Urothelium cell line (cell line): ENCODE measurements at regions not wholly inside any gene's neighbourhood (a gene's known extent, or its start where the extent isn't known, plus 50 kb on each side); places are given as distances from the start of the nearest gene placed in this dataset.

ENCODE experiments used
- DNase-seq: peaks from one replicate; pipeline ENCODE4 v3.0.0; 2011; ENCODE audit warnings: low spot score, mixed read lengths
- FAIRE-seq: peaks from 2 replicates; lab custom pipeline; 2011; peaks lifted over from hg19 to GRCh38; lab: Jason Lieb, UNC

DNA sequence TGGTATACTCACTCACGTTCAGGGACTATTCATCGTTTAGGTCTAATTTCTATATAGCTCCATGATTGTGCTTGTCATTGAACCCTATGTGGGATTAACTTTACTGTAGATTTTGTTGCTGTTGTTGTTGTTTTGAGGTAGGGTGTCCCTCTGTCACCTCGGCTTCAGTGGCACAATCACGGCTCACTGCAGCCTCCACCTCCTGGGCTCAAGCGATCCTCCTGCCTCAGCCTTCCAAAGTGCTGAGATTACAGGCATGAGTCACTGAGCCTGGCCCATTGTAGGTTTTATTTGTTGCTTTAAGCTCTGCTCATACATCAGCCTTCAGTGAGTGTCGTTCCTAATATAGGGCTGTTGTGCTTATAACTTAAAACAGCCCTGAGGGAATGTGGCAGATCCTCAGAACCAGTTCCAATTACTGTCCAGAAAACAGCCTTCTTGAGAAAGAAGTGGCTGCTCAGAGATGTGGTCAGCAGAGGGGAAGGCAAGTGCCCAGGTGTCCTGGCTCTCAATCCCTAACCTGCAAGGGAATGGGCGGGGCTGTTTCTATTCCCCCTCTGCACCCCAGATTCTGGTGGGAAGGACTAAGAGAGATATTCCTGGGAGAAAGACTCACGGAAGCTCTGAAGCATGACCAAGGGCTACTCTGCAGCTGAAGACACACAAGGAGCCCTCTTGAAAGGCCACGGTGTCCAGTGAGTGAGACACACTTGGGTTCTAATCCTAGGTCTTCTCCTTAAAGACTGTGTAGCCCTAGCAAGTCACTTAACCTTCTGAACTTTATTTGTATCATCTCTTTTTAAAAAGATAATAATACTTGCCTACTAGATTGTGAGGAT, 79.6 kb upstream of the LCLAT1 start:
- FAIRE-seq = no peak
- no peak for DNase-seq

GRCh38 chr2:30368258-30368657, 78.8 kb upstream of the LCLAT1 start:
- FAIRE-seq (peak; percentile 90), DNase-seq (peak; percentile 55)

GRCh38 chr2:30371028-30371689, 75.9 kb upstream of the LCLAT1 start:
- DNase-seq (no peak), FAIRE-seq (no peak)

- FAIRE-seq (no peak), DNase-seq (no peak)
These were observed 75.2 kb upstream of the LCLAT1 start for GRCh38 chr2:30371772-30372373.

DNA sequence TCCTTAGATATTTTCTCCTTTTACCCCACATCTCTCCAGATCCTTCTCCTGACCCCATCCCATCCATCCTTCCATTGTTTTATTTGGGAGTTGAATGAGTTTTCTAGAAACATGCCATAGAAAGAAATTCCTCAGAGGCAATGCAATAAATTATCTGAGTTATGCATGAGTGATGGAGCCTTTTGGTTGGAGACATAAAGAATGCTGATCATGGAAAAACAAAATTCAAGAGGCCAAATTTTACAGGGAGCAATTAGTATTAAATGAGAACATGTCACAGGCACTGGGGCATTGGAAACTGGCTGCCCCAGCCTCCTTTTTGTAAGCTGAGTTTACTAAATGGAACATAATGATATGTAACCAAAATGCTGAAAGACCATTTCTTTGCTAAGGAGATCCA, 74.2 kb upstream of the LCLAT1 start:
- FAIRE-seq (no peak), DNase-seq (no peak)

DNA sequence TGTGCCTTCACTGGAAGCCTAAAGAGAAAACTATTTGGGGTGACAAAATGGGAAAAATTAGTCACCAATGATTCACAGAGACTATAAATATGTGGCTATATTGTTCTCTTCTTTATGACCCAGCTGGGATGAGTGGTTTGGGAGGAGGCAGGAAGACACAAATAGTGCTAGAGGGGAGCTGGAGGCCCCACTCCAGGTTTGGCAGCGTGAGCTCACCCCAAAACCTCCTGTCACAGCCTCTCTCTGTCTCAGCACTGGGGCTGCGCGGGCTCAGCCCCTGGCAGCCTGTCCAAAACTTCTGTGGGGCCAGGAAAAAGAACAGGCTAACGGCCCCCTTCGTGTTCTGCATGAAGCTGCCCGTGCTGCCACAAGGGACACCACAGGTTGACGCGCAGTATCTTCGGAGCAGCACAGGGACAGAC, 73.2 kb upstream of the LCLAT1 start:
- DNase-seq = peak; percentile 69
- FAIRE-seq = no peak

- no peak for FAIRE-seq
- no peak for DNase-seq
These were observed 72.7 kb upstream of the LCLAT1 start for GRCh38 chr2:30374380-30374779.

DNA sequence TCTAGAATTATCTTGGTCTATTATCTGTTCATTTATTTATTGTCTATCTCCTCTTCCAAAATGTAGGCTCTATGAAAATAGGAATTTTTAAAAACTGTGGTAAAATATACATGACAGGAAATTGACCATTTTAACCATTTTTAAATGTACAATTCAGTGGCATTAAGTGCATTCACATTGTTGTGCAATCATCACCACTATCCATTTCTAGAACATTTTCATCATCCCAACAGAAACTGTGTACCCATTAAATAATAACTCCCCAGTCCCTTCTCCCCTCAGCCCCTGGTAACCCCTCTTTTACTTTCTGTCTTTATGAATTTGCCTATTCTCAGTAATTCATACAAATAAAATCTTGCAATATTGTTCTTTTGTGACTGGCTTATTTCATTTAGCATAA, 71.1 kb upstream of the LCLAT1 start:
- FAIRE-seq = no peak
- no peak for DNase-seq

DNA sequence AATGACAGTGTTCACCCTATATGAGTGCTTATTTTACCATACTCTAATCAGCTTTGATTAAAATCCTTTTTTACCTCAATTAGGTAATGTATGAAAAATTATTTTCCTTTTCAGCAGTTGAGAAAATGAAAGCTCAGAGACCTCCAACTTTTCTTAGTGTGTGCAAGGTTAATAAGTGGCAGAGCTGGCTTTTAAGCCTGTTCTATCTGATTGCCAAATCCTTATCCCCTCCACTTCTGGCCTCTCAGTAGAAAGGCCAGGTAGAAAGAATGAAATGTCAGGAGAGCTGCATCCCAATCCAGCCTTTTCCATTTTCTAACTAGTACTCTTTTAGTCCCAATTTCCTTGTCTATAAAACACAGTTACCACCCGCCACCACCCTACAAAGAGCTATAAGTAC, 67.6 kb upstream of the LCLAT1 start:
- DNase-seq = no peak
- FAIRE-seq = no peak

DNA sequence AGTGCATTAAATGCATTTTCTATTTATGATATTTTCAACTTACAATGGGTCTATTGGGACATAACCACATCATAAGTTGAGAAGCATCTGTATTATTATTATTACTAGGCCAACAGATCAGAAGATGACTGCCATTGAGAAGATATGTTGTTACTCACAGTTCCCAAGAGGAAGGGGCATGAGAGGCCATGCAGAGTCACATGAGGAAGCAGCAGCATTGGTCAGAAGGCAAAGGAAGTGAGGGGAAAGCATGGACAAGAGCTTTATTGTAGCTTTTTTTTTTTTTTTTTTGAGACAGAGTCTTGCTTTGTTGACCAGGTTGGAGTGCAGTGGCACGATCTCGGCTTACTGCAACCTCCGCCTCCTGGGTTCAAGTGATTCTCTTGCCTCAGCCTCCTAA, 66.2 kb upstream of the LCLAT1 start:
- DNase-seq (no peak), FAIRE-seq (no peak)

- DNase-seq = no peak
- FAIRE-seq = no peak
These were observed 64.8 kb upstream of the LCLAT1 start for GRCh38 chr2:30382162-30382783.

DNA sequence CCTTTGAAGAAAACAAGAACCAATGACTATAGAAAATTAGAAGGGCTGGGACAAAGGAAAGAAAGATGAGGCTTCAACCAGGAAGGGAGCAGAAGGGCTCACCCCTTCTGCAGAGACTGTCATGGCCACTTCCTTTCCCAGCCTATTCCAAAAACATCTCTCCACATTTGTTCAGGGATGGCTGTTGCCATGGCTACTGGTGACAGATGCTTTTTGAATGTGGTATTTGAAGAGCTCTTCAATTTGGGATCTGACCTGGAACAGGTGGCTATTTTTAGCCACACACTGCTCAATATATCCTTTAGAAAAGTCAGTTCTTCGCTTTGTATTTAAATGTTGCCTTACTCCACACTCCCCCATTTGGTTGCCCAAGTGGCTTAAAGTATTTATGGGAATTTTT, 64.1 kb upstream of the LCLAT1 start:
- DNase-seq = no peak
- FAIRE-seq = no peak

- DNase-seq = no peak
- no peak for FAIRE-seq
These were observed 61.7 kb upstream of the LCLAT1 start for GRCh38 chr2:30385327-30385726.

GRCh38 chr2:30392097-30392496, 54.9 kb upstream of the LCLAT1 start:
- no peak for FAIRE-seq
- DNase-seq = no peak

GRCh38 chr2:30393510-30393909, 53.5 kb upstream of the LCLAT1 start:
- FAIRE-seq = no peak
- no peak for DNase-seq

DNA sequence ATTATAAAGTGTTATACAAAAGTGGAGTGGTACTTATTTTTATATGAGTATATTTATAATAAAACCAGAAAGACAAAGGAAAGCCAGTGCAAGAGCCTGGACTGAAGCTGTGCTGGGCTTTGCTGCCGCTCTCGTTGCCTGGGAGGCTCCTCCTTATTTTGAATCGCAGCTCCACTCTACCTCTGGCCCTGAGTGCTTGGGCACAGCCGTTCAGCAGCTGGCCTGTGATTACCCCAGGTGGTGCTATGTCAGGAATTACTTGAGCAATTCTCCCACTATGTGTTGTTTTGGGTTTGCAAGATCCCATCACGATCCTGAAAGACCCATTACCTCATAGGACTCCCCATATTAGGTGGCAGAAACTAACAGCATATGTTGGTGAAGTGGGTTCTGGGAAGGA, 53.0 kb upstream of the LCLAT1 start:
- no peak for FAIRE-seq
- DNase-seq = no peak

GRCh38 chr2:30396436-30397232, 50.4 kb upstream of the LCLAT1 start:
- DNase-seq (no peak), FAIRE-seq (no peak)
